ENCODE measurements at regions not wholly inside any gene's neighbourhood (a gene's known extent, or its start where the extent isn't known, plus 50 kb on each side); places are given as distances from the start of the nearest gene placed in this dataset.

- Mint-ChIP-seq H3K4me1 (peaks cover 9% of the 10 kb centered on the region), H3K36me3 (peaks cover 10% of the 10 kb centered on the region), H3K9me3 (peaks cover 12% of the 10 kb centered on the region), H3K27me3 (ENCODE audit: low read depth) (no peaks in the 10 kb centered on the region), H3K27ac (no peak overlapping the region), H3K4me3 (no peak overlapping the region)
- ATAC-seq (no peak), DNase-seq (ENCODE audit: low spot score) (no peak)
- TF ChIP-seq CREM (CRISPR knock-in tag; IDR thresholded peaks at IDR 0.05) (no peak), MAX (CRISPR knock-in tag; IDR thresholded peaks at IDR 0.05) (no peak), ZNF219 (CRISPR knock-in tag; IDR thresholded peaks at IDR 0.05; ENCODE audit: borderline replicate concordance) (no peak), ZNF532 (CRISPR knock-in tag; IDR thresholded peaks at IDR 0.05; ENCODE audit: borderline replicate concordance) (no peak), GRHL2 (CRISPR knock-in tag; IDR thresholded peaks at IDR 0.05; ENCODE audit: insufficient replicate concordance, severe bottlenecking) (no peak), MXD4 (CRISPR knock-in tag; IDR thresholded peaks at IDR 0.05; ENCODE audit: borderline replicate concordance) (no peak), TCF7 (CRISPR knock-in tag; IDR thresholded peaks at IDR 0.05; ENCODE audit: low read depth) (no peak), NR2C2 (CRISPR knock-in tag; IDR thresholded peaks at IDR 0.05) (no peak), ZNF263 (CRISPR knock-in tag; IDR thresholded peaks at IDR 0.05; ENCODE audit: low read depth) (no peak), E2F5 (CRISPR knock-in tag; IDR thresholded peaks at IDR 0.05) (no peak), ESRRA (CRISPR knock-in tag; IDR thresholded peaks at IDR 0.05; ENCODE audit: borderline replicate concordance) (no peak), TP53 (CRISPR knock-in tag; IDR thresholded peaks at IDR 0.05) (no peak)
- POLR2A ChIA-PET: no interaction called here
- CTCF ChIA-PET: no interaction called here
These were observed 161.9 kb downstream of the SEC14L1 start for GRCh38 chr17:77302682-77303081.

GRCh38 chr17:77303620-77304019 is 162.9 kb downstream of the SEC14L1 start:
- Mint-ChIP-seq H3K27ac (no peak overlapping the region), H3K36me3 (peaks cover 8% of the 10 kb centered on the region), H3K4me1 (peaks cover 9% of the 10 kb centered on the region), H3K4me3 (no peak overlapping the region), H3K27me3 (ENCODE audit: low read depth) (no peaks in the 10 kb centered on the region), H3K9me3 (peaks cover 6% of the 10 kb centered on the region)
- CTCF ChIA-PET: no interaction called here
- DNase-seq (ENCODE audit: low spot score): no peak
- no peak for ATAC-seq
- POLR2A ChIA-PET: no interaction called here
- no peak for TF ChIP-seq ARID4B (CRISPR knock-in tag; IDR thresholded peaks at IDR 0.05; ENCODE audit: borderline replicate concordance)
- no peak for TF ChIP-seq CTCF (IDR thresholded peaks at IDR 0.05)
- no peak for TF ChIP-seq ZNF219 (CRISPR knock-in tag; IDR thresholded peaks at IDR 0.05; ENCODE audit: borderline replicate concordance)
- no peak for TF ChIP-seq IRF1 (CRISPR knock-in tag; IDR thresholded peaks at IDR 0.05)
- no peak for TF ChIP-seq MAX (CRISPR knock-in tag; IDR thresholded peaks at IDR 0.05)
- no peak for TF ChIP-seq ZNF425 (CRISPR knock-in tag; conservative IDR thresholded peaks at IDR 0.05)
- no peak for TF ChIP-seq ESRRA (CRISPR knock-in tag; IDR thresholded peaks at IDR 0.05; ENCODE audit: borderline replicate concordance)

Data from WTC11 (cell line).